ENCODE measurements at regions not wholly inside any gene's neighbourhood (a gene's known extent, or its start where the extent isn't known, plus 50 kb on each side); places are given as distances from the start of the nearest gene placed in this dataset.

GRCh38 chr18:55763298-55763697 lies 175.3 kb upstream of the TCF4 start:
- TF ChIP-seq, protein P1, sequence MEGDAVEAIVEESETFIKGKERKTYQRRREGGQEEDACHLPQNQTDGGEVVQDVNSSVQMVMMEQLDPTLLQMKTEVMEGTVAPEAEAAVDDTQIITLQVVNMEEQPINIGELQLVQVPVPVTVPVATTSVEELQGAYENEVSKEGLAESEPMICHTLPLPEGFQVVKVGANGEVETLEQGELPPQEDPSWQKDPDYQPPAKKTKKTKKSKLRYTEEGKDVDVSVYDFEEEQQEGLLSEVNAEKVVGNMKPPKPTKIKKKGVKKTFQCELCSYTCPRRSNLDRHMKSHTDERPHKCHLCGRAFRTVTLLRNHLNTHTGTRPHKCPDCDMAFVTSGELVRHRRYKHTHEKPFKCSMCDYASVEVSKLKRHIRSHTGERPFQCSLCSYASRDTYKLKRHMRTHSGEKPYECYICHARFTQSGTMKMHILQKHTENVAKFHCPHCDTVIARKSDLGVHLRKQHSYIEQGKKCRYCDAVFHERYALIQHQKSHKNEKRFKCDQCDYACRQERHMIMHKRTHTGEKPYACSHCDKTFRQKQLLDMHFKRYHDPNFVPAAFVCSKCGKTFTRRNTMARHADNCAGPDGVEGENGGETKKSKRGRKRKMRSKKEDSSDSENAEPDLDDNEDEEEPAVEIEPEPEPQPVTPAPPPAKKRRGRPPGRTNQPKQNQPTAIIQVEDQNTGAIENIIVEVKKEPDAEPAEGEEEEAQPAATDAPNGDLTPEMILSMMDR (conservative IDR thresholded peaks at IDR 0.05; ENCODE audit: low read depth, low read length) = no peak
- TF ChIP-seq POLR2A (IDR thresholded peaks at IDR 0.05; ENCODE audit: low read depth, low read length) (no peak), CEBPB (IDR thresholded peaks at IDR 0.05; ENCODE audit: low read depth, low read length) (peak; percentile 26; the same call in 1 of the 2 replicates), USF2 (IDR thresholded peaks at IDR 0.05; ENCODE audit: low read depth, low read length) (no peak), RFX5 (IDR thresholded peaks at IDR 0.05; ENCODE audit: low read depth, low read length) (no peak), MXI1 (IDR thresholded peaks at IDR 0.05; ENCODE audit: borderline replicate concordance, low read depth, low read length) (no peak), NFE2L2 (IDR thresholded peaks at IDR 0.05; ENCODE audit: low read depth, low read length) (no peak)
- TF ChIP-seq, protein P2, sequence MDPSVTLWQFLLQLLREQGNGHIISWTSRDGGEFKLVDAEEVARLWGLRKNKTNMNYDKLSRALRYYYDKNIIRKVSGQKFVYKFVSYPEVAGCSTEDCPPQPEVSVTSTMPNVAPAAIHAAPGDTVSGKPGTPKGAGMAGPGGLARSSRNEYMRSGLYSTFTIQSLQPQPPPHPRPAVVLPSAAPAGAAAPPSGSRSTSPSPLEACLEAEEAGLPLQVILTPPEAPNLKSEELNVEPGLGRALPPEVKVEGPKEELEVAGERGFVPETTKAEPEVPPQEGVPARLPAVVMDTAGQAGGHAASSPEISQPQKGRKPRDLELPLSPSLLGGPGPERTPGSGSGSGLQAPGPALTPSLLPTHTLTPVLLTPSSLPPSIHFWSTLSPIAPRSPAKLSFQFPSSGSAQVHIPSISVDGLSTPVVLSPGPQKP (IDR thresholded peaks at IDR 0.05; ENCODE audit: borderline replicate concordance, low read depth, low read length) = no peak

All from IMR-90 (cell line).